ENCODE measurements at regions not wholly inside any gene's neighbourhood (a gene's known extent, or its start where the extent isn't known, plus 50 kb on each side); places are given as distances from the start of the nearest gene placed in this dataset.

DNA sequence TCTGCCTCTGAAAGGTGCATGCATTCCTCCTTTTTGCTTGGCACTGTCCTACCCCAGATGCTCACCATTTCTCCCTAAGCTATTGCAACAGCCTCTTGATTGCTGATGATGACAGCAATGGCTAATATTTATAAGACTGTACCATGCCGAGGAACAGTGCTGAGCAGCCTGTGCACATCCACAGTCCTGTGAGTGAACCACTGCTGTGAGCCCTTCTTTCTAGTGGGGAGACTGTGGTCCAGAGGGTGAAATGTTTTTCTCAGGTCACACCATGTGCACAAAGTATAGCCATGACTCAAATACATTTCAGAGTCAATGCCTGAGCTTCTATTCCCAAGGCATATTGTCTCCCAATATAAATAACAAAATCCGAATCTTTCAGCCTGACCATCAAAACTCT is 231.2 kb upstream of the LRTM1 start:
- Histone ChIP-seq H3K27me3 (ENCODE audit: insufficient read depth, low read length, poor library complexity) (no peaks in the 10 kb centered on the region), H3K9me3 (ENCODE audit: insufficient read depth, low read length, severe bottlenecking) (no peaks in the 10 kb centered on the region), H3K79me2 (ENCODE audit: insufficient read depth, low read length) (no peaks in the 10 kb centered on the region), H3K27ac (ENCODE audit: low read length) (no peak overlapping the region), H3K36me3 (ENCODE audit: insufficient read depth, low read length) (no peaks in the 10 kb centered on the region), H3K4me1 (ENCODE audit: insufficient read depth, low read length) (no peaks in the 10 kb centered on the region), H2AFZ (ENCODE audit: low read depth, low read length) (no peak overlapping the region), H3K4me3 (ENCODE audit: low read depth in 1 of 2, low read length in 2 of 2) (no peak overlapping the region), H4K20me1 (ENCODE audit: insufficient read depth, low read length) (no peaks in the 10 kb centered on the region), H3K9ac (ENCODE audit: low read depth, low read length) (no peak overlapping the region), H3K4me2 (ENCODE audit: insufficient read depth, low read length) (no peak overlapping the region)
- TF ChIP-seq EZH2 (IDR thresholded peaks at IDR 0.05; ENCODE audit: borderline replicate concordance, low read depth, low read length, severe bottlenecking) = no peak
- TF ChIP-seq, protein P1, sequence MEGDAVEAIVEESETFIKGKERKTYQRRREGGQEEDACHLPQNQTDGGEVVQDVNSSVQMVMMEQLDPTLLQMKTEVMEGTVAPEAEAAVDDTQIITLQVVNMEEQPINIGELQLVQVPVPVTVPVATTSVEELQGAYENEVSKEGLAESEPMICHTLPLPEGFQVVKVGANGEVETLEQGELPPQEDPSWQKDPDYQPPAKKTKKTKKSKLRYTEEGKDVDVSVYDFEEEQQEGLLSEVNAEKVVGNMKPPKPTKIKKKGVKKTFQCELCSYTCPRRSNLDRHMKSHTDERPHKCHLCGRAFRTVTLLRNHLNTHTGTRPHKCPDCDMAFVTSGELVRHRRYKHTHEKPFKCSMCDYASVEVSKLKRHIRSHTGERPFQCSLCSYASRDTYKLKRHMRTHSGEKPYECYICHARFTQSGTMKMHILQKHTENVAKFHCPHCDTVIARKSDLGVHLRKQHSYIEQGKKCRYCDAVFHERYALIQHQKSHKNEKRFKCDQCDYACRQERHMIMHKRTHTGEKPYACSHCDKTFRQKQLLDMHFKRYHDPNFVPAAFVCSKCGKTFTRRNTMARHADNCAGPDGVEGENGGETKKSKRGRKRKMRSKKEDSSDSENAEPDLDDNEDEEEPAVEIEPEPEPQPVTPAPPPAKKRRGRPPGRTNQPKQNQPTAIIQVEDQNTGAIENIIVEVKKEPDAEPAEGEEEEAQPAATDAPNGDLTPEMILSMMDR (IDR thresholded peaks at IDR 0.05; ENCODE audit: borderline replicate concordance, extremely low read depth, low read length, poor library complexity, severe bottlenecking) = no peak
- ATAC-seq (ENCODE audit: insufficient read depth, low read depth) = no peak
- no peak for DNase-seq

DNA sequence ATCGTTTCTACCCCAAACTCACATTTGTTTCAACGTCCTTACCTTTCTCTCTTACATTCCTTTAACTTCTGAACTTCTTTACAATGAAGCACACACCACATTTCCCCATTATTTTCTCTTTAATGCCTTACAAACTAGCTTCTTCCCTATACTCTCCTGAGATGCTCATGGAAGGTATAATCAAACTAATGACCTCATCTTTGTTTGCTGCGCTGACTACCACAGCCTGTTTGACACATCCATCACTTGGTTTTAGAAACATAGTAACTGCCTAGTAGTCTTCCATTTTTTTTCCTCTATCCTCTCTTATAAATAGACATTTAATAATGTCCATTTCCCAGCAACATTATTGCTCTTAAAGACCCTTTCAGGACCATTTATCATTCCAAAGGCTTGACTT is 230.5 kb upstream of the LRTM1 start:
- no peak for ATAC-seq (ENCODE audit: insufficient read depth, low read depth)
- no peak overlapping the region for H3K4me2 ChIP-seq (ENCODE audit: insufficient read depth, low read length)
- H3K79me2 ChIP-seq (ENCODE audit: insufficient read depth, low read length) = no peaks in the 10 kb centered on the region
- H2AFZ ChIP-seq (ENCODE audit: low read depth, low read length) = no peak overlapping the region
- H3K27me3 ChIP-seq (ENCODE audit: insufficient read depth, low read length, poor library complexity) = no peaks in the 10 kb centered on the region
- H3K27ac ChIP-seq (ENCODE audit: low read length) = no peak overlapping the region
- no peaks in the 10 kb centered on the region for H3K36me3 ChIP-seq (ENCODE audit: insufficient read depth, low read length)
- H3K9me3 ChIP-seq (ENCODE audit: insufficient read depth, low read length, severe bottlenecking) = no peaks in the 10 kb centered on the region
- no peak overlapping the region for H3K4me3 ChIP-seq (ENCODE audit: low read depth in 1 of 2, low read length in 2 of 2)
- DNase-seq = no peak
- H3K9ac ChIP-seq (ENCODE audit: low read depth, low read length) = no peak overlapping the region
- TF ChIP-seq, protein P1 (IDR thresholded peaks at IDR 0.05; ENCODE audit: borderline replicate concordance, extremely low read depth, low read length, poor library complexity, severe bottlenecking) = no peak
- TF ChIP-seq EZH2 (IDR thresholded peaks at IDR 0.05; ENCODE audit: borderline replicate concordance, low read depth, low read length, severe bottlenecking) = no peak
- no peaks in the 10 kb centered on the region for H4K20me1 ChIP-seq (ENCODE audit: insufficient read depth, low read length)
- H3K4me1 ChIP-seq (ENCODE audit: insufficient read depth, low read length) = no peaks in the 10 kb centered on the region

GRCh38 chr3:55157731-55158130 is 229.9 kb upstream of the LRTM1 start:
- no peak for ATAC-seq (ENCODE audit: insufficient read depth, low read depth)
- no peaks in the 10 kb centered on the region for H4K20me1 ChIP-seq (ENCODE audit: insufficient read depth, low read length)

More at GRCh38 chr3:55157731-55158130, 229.9 kb upstream of the LRTM1 start:
- no peak for TF ChIP-seq EZH2 (IDR thresholded peaks at IDR 0.05; ENCODE audit: borderline replicate concordance, low read depth, low read length, severe bottlenecking)
- TF ChIP-seq, protein P1 (IDR thresholded peaks at IDR 0.05; ENCODE audit: borderline replicate concordance, extremely low read depth, low read length, poor library complexity, severe bottlenecking) = no peak
- no peaks in the 10 kb centered on the region for H3K27me3 ChIP-seq (ENCODE audit: insufficient read depth, low read length, poor library complexity)
- no peak overlapping the region for H3K4me3 ChIP-seq (ENCODE audit: low read depth in 1 of 2, low read length in 2 of 2)
- H3K9me3 ChIP-seq (ENCODE audit: insufficient read depth, low read length, severe bottlenecking) = no peaks in the 10 kb centered on the region
- H3K4me1 ChIP-seq (ENCODE audit: insufficient read depth, low read length) = no peaks in the 10 kb centered on the region
- no peak overlapping the region for H2AFZ ChIP-seq (ENCODE audit: low read depth, low read length)
- H3K79me2 ChIP-seq (ENCODE audit: insufficient read depth, low read length) = no peaks in the 10 kb centered on the region
- H3K36me3 ChIP-seq (ENCODE audit: insufficient read depth, low read length) = no peaks in the 10 kb centered on the region
- no peak overlapping the region for H3K9ac ChIP-seq (ENCODE audit: low read depth, low read length)
- no peak overlapping the region for H3K27ac ChIP-seq (ENCODE audit: low read length)
- no peak overlapping the region for H3K4me2 ChIP-seq (ENCODE audit: insufficient read depth, low read length)
- DNase-seq = no peak

Data from DND-41 (cell line).